Kidney (tissue), 13 donors: ENCODE measurements at regions not wholly inside any gene's neighbourhood (a gene's known extent, or its start where the extent isn't known, plus 50 kb on each side); places are given as distances from the start of the nearest gene placed in this dataset.
"Not testable (repeated sequence)": the region's sequence is repeated elsewhere in the genome, so short reads cannot be mapped to it uniquely, and the experiment has no call there.

Source experiments
- DNase-seq, 5 donors: peaks; one replicate each; pipeline ENCODE4 v3.0.0-alpha.2; 2013 to 2020
- FAIRE-seq: peaks from 2 replicates; lab custom pipeline; 2012; peaks lifted over from hg19 to GRCh38; lab: Jason Lieb, UNC
- H3K27ac ChIP-seq, 2 donors: one replicate each; pipeline ENCODE4 v1.7.0; 2013; ENCODE audit warnings: low read depth in 2 of 2, low read length in 2 of 2, inconsistent platforms in 1 of 2
- H3K27me3 ChIP-seq: one replicate; pipeline ENCODE4 v1.7.1; 2013; ENCODE audit warnings: low read length, inconsistent platforms; ENCODE audit not compliant: control insufficient read depth, insufficient read depth
- H3K36me3 ChIP-seq, 3 donors: one replicate each; pipeline versions ENCODE4 v1.7.0 to v1.7.1; 2013; ENCODE audit warnings: low read length in 3 of 3, control low read depth in 1 of 3, inconsistent platforms in 1 of 3; ENCODE audit not compliant: insufficient read depth in 3 of 3, control insufficient read depth in 2 of 3
- H3K4me1 ChIP-seq, 3 donors: one replicate each; pipeline versions ENCODE4 v1.7.0 to v1.7.1; 2013; ENCODE audit warnings: low read length in 3 of 3, inconsistent platforms in 1 of 3, low read depth in 1 of 3; ENCODE audit not compliant: control insufficient read depth in 2 of 3, insufficient read depth in 2 of 3
- H3K4me3 ChIP-seq, 3 donors: one replicate each; pipeline versions ENCODE4 v1.7.0 to v1.8.1; 2013; ENCODE audit warnings: low read length in 3 of 3, control low read depth in 1 of 3, inconsistent platforms in 1 of 3
- H3K9ac ChIP-seq, 3 donors: one replicate each; pipeline versions ENCODE4 v1.7.0 to v1.7.1; 2013; ENCODE audit warnings: low read length in 3 of 3, control low read depth in 1 of 3, inconsistent platforms in 1 of 3
- H3K9me3 ChIP-seq, 3 donors: one replicate each; pipeline versions ENCODE4 v1.7.0 to v1.7.1; 2013; ENCODE audit warnings: low read length in 3 of 3, control low read depth in 1 of 3, inconsistent platforms in 1 of 3; ENCODE audit not compliant: control insufficient read depth in 2 of 3, insufficient read depth in 1 of 3
- CTCF ChIP-seq: IDR thresholded peaks from 3 replicates; pipeline ENCODE4 v1.5.1; 2012; ENCODE audit warnings: mild to moderate bottlenecking, moderate library complexity, borderline replicate concordance; ENCODE audit not compliant: insufficient read depth; ENCODE audit errors: extremely low read depth
- intact Hi-C: fragments of 100-400 bp; cut with DNase I; formaldehyde crosslinking; loops from one replicate; pipeline ENCODE4 v1.11.1; 2022
- donor health status: control.
- donor health status: control.
- donor health status: control.
- donor health status: control.
- donor health status: control.
- donor health status: DM: yes; HTN: yes; CAD: no.
- donor health status: Normal renal cell carcinoma (clear cell type).

- Histone ChIP-seq H3K4me3 (no peak overlapping the region), H3K27me3 (no peaks in the 10 kb centered on the region), H3K9me3 (no peaks in the 10 kb centered on the region), H3K27ac (no peak overlapping the region), H3K36me3 (no peaks in the 10 kb centered on the region), H3K9ac (no peak overlapping the region), H3K4me1 (no peaks in the 10 kb centered on the region)
- FAIRE-seq (no peak), DNase-seq (no peak)
- intact Hi-C loops: no loop called here
- TF ChIP-seq CTCF: no peak
These were observed 161.9 kb downstream of the ZIC4 start for GRCh38 chr3:147244397-147244796.

- FAIRE-seq (no peak), DNase-seq (no peak)
These were observed 165.8 kb downstream of the ZIC4 start for GRCh38 chr3:147240581-147240980.

GRCh38 chr3:147237991-147238390 lies 168.4 kb downstream of the ZIC4 start:
- no peak for DNase-seq
- no peak for FAIRE-seq
- H3K4me3 ChIP-seq: no peak overlapping the region
- H3K36me3 ChIP-seq: no peaks in the 10 kb centered on the region
- no peaks in the 10 kb centered on the region for H3K9me3 ChIP-seq
- intact Hi-C loops: no loop called here
- no peak overlapping the region for H3K27ac ChIP-seq
- H3K27me3 ChIP-seq: no peaks in the 10 kb centered on the region
- no peak for TF ChIP-seq CTCF
- no peaks in the 10 kb centered on the region for H3K4me1 ChIP-seq
- no peak overlapping the region for H3K9ac ChIP-seq

More at GRCh38 chr3:147240581-147240980, 165.8 kb downstream of the ZIC4 start:
- no peak overlapping the region for H3K27ac ChIP-seq
- H3K9ac ChIP-seq: no peak overlapping the region
- no peaks in the 10 kb centered on the region for H3K4me1 ChIP-seq
- H3K9me3 ChIP-seq: no peaks in the 10 kb centered on the region
- H3K27me3 ChIP-seq: no peaks in the 10 kb centered on the region
- no peak overlapping the region for H3K4me3 ChIP-seq
- H3K36me3 ChIP-seq: no peaks in the 10 kb centered on the region
- TF ChIP-seq CTCF: no peak
- intact Hi-C loops: no loop called here

- FAIRE-seq, H3K4me1 ChIP-seq, intact Hi-C loops, H3K9me3 ChIP-seq, H3K27me3 ChIP-seq, H3K36me3 ChIP-seq, DNase-seq, H3K27ac ChIP-seq, H3K4me3 ChIP-seq, H3K9ac ChIP-seq: not testable (repeated sequence)
These were observed 174.4 kb downstream of the ZIC4 start for GRCh38 chr3:147231980-147232379.
